MM.1S (cell line): ENCODE measurements at regions not wholly inside any gene's neighbourhood (a gene's known extent, or its start where the extent isn't known, plus 50 kb on each side); places are given as distances from the start of the nearest gene placed in this dataset.
"Not testable (repeated sequence)": the region's sequence is repeated elsewhere in the genome, so short reads cannot be mapped to it uniquely, and the experiment has no call there.

Experiments used
- DNase-seq: peaks from one replicate; pipeline ENCODE4 v3.0.0-alpha.2; 2015
- H2AFZ ChIP-seq: fragments of 300-600 bp; sonication (generic); 2 replicates; pipeline ENCODE4 v1.6.0; 2016; ENCODE audit warnings: antibody characterized with exemption, low read length
- H3F3A ChIP-seq: fragments of 300-600 bp; sonication (generic); 2 replicates; pipeline ENCODE4 v1.6.1; 2016; ENCODE audit warnings: mild to moderate bottlenecking, antibody characterized with exemption, low read length, moderate library complexity, mixed read lengths; ENCODE audit not compliant: insufficient read depth
- H3K27ac ChIP-seq: fragments of 300-600 bp; sonication (generic); 2 replicates; pipeline ENCODE4 v1.5.1; 2016; ENCODE audit warnings: mild to moderate bottlenecking, low read length
- H3K27me3 ChIP-seq: fragments of 300-600 bp; sonication (generic); replicated peaks from 2 replicates; pipeline ENCODE4 v1.6.0; 2016; ENCODE audit warnings: low read length; ENCODE audit not compliant: insufficient read depth
- H3K36me3 ChIP-seq: fragments of 300-600 bp; sonication (generic); replicated peaks from 2 replicates; pipeline ENCODE4 v1.6.1; 2016; ENCODE audit warnings: mild to moderate bottlenecking, low read length, mixed read lengths; ENCODE audit not compliant: insufficient read depth
- H3K4me1 ChIP-seq: fragments of 300-600 bp; sonication (generic); 2 replicates; pipeline ENCODE4 v1.6.1; 2016; ENCODE audit warnings: low read length, mixed read lengths
- H3K4me2 ChIP-seq: fragments of 300-600 bp; sonication (generic); 2 replicates; pipeline ENCODE4 v1.6.0; 2016; ENCODE audit warnings: low read depth, low read length
- H3K4me3 ChIP-seq: fragments of 300-600 bp; sonication (generic); 2 replicates; pipeline ENCODE4 v1.5.1; 2016; ENCODE audit warnings: low read length, mixed read lengths
- H3K79me2 ChIP-seq: fragments of 300-600 bp; sonication (generic); 2 replicates; pipeline ENCODE4 v1.6.1; 2016; ENCODE audit warnings: mixed run types, low read length, mixed read lengths
- H3K9ac ChIP-seq: fragments of 300-600 bp; sonication (generic); 2 replicates; pipeline ENCODE4 v1.6.1; 2016; ENCODE audit warnings: low read length, mixed read lengths
- H3K9me2 ChIP-seq: fragments of 300-600 bp; sonication (generic); replicated peaks from 2 replicates; pipeline ENCODE4 v1.6.1; 2016; ENCODE audit warnings: mild to moderate bottlenecking, low read length, mixed read lengths; ENCODE audit not compliant: insufficient read depth
- H3K9me3 ChIP-seq: fragments of 300-600 bp; sonication (generic); replicated peaks from 2 replicates; pipeline ENCODE4 v1.6.1; 2016; ENCODE audit warnings: mild to moderate bottlenecking, low read length, mixed read lengths; ENCODE audit not compliant: insufficient read depth
- H4K20me1 ChIP-seq: fragments of 300-600 bp; sonication (generic); 2 replicates; pipeline ENCODE4 v1.6.1; 2016; ENCODE audit warnings: mild to moderate bottlenecking, low read length, moderate library complexity, mixed read lengths; ENCODE audit not compliant: insufficient read depth
- EZH2 ChIP-seq: fragments of 300-600 bp; sonication (generic); optimal IDR thresholded peaks from 2 replicates; pipeline ENCODE3; 2017; ENCODE audit warnings: low read depth, mild to moderate bottlenecking, antibody characterized with exemption, low read length, mixed read lengths
- EZH2phosphoT487 ChIP-seq: fragments of 300-600 bp; sonication (generic); IDR thresholded peaks from 2 replicates; pipeline ENCODE4 v1.6.1; 2018; ENCODE audit warnings: antibody characterized with exemption, low read length
- TF ChIP-seq, protein P1 (sequence below): fragments of 300-600 bp; sonication (generic); IDR thresholded peaks from 2 replicates; pipeline ENCODE4 v1.5.1; 2016; ENCODE audit warnings: antibody characterized with exemption, low read length, mixed read lengths

- Histone ChIP-seq H2AFZ (no peak overlapping the region), H3K27ac (no peak overlapping the region), H3K9ac (no peak overlapping the region), H4K20me1 (no peaks in the 10 kb centered on the region), H3K27me3 (no peaks in the 10 kb centered on the region), H3F3A (no peaks in the 10 kb centered on the region), H3K4me2 (no peak overlapping the region), H3K9me3 (no peaks in the 10 kb centered on the region), H3K4me3 (no peak overlapping the region), H3K79me2 (no peaks in the 10 kb centered on the region), H3K4me1 (no peaks in the 10 kb centered on the region), H3K9me2 (no peaks in the 10 kb centered on the region), H3K36me3 (no peaks in the 10 kb centered on the region)
- TF ChIP-seq EZH2 (no peak), EZH2phosphoT487 (no peak)
- TF ChIP-seq, protein P1, sequence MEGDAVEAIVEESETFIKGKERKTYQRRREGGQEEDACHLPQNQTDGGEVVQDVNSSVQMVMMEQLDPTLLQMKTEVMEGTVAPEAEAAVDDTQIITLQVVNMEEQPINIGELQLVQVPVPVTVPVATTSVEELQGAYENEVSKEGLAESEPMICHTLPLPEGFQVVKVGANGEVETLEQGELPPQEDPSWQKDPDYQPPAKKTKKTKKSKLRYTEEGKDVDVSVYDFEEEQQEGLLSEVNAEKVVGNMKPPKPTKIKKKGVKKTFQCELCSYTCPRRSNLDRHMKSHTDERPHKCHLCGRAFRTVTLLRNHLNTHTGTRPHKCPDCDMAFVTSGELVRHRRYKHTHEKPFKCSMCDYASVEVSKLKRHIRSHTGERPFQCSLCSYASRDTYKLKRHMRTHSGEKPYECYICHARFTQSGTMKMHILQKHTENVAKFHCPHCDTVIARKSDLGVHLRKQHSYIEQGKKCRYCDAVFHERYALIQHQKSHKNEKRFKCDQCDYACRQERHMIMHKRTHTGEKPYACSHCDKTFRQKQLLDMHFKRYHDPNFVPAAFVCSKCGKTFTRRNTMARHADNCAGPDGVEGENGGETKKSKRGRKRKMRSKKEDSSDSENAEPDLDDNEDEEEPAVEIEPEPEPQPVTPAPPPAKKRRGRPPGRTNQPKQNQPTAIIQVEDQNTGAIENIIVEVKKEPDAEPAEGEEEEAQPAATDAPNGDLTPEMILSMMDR = no peak
- DNase-seq = no peak
Observed at GRCh38 chr13:24574847-24575246, 62.3 kb upstream of the PARP4 start.

GRCh38 chr13:24580315-24580714 lies 67.7 kb upstream of the PARP4 start:
- not testable (repeated sequence) for H3K27me3 ChIP-seq, H3K9me3 ChIP-seq, H3K36me3 ChIP-seq, H2AFZ ChIP-seq, H3F3A ChIP-seq, H3K4me3 ChIP-seq, H3K27ac ChIP-seq, H3K4me2 ChIP-seq, H3K4me1 ChIP-seq, H3K9ac ChIP-seq, H3K79me2 ChIP-seq, DNase-seq, H4K20me1 ChIP-seq, H3K9me2 ChIP-seq
- TF ChIP-seq, protein P1 = peak; percentile 23; the same call in 1 of the 2 replicates

DNA sequence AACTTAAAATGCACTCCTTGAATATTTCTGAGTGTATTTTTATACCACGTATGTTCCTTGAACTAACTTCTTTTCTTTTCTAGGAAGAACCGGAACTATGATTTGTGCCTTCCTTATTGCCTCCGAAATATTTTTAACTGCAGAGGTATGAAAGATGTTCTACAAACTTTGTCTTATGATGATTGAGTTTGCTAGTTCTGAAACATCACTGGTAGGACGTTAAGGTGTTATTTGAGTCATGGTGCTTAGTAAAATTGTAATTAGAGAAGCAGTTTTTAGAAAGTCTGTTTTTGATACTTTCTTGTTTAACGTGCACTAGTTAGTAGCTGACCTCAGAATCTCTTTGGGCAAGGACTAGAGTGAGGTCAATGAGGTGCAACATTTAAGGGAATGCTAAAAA lies 69.0 kb upstream of the PARP4 start:
- H3K4me3 ChIP-seq, H3K27ac ChIP-seq, H3K9ac ChIP-seq, DNase-seq, H3K79me2 ChIP-seq, H3K4me2 ChIP-seq, H3K27me3 ChIP-seq, H2AFZ ChIP-seq, H3F3A ChIP-seq, H4K20me1 ChIP-seq, H3K9me2 ChIP-seq, H3K4me1 ChIP-seq, H3K9me3 ChIP-seq, H3K36me3 ChIP-seq: not testable (repeated sequence)

DNA sequence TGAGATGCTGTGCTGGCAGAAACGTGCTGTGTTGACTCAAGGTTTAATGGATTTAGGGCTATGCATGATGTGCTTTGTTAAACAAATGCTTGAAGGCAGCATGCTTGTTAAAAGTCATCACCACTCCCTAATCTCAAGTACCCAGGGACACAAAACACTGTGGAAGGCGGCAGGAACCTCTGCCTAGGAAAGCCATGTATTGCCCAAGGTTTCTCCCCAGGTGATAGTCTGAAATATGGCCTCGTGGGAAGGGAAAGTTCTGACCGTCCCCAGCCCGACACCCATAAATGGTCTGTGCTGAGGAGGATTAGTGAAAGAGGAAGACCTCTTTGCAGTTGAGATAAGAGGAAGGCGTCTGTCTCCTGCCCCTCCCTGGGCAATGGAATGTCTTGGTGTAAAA lies 79.1 kb upstream of the PARP4 start:
- H3K9ac ChIP-seq, H3F3A ChIP-seq, H3K9me2 ChIP-seq, H3K36me3 ChIP-seq, H3K9me3 ChIP-seq, H3K79me2 ChIP-seq, H3K4me3 ChIP-seq, H3K27me3 ChIP-seq, H3K4me2 ChIP-seq, H3K4me1 ChIP-seq, H2AFZ ChIP-seq, H4K20me1 ChIP-seq, H3K27ac ChIP-seq, DNase-seq: not testable (repeated sequence)

- not testable (repeated sequence) for H3K36me3 ChIP-seq, H3K9ac ChIP-seq, H3K27ac ChIP-seq, H3K4me2 ChIP-seq, H2AFZ ChIP-seq, H3K4me3 ChIP-seq, H4K20me1 ChIP-seq, H3K4me1 ChIP-seq, H3K27me3 ChIP-seq, H3K9me3 ChIP-seq, H3K79me2 ChIP-seq, H3K9me2 ChIP-seq, DNase-seq, H3F3A ChIP-seq
Observed at GRCh38 chr13:24597906-24598670, 82.1 kb upstream of the ATP12A start.

DNA sequence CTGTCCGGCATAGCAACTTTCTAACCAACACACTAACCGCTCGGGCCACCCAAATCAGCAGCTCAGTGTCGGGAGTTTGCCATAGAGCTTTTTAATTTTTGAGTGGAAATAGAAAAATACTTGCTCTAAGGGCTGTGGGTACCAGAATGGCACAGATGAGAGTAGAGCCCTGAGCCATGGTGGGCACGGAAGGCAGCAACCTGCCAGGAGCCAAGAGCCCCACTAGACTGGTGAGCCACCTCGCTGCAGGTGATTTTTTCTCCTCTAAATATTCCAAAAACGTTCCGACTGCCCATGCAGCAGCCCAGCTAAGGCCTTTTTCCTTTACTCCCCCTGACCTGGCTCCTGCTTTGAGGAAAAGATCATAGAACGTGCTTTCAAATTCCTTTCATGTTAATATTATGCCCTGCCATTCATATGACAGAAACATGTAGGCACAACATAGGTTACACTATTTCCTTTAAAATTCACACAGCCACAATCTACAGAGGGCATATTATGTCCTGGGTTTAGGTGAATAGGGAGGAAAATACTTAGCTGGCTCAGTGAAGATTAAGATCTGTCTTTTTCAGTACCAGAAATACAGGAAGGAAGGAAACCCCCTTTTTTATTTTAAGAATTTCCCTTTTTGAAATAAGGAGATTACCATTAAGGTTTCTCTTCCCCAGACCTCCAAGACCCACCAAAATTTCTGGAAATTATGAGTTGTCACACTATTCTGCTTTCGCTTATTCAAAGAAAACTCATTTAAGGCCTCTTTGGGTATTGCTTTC lies 81.0 kb upstream of the ATP12A start:
- H3K4me3 ChIP-seq, H3K27ac ChIP-seq, H3K9ac ChIP-seq: not testable (repeated sequence)

More for the DNA sequence above, 81.0 kb upstream of the ATP12A start:
- H3F3A ChIP-seq, H4K20me1 ChIP-seq, H3K9me3 ChIP-seq, H2AFZ ChIP-seq, H3K79me2 ChIP-seq, H3K36me3 ChIP-seq, H3K9me2 ChIP-seq, H3K27me3 ChIP-seq, DNase-seq, H3K4me1 ChIP-seq, H3K4me2 ChIP-seq: not testable (repeated sequence)
